ENCODE measurements at regions not wholly inside any gene's neighbourhood (a gene's known extent, or its start where the extent isn't known, plus 50 kb on each side); places are given as distances from the start of the nearest gene placed in this dataset.
A peak's percentile ranks its signal among the peaks of the same experiment; 100 is the strongest.

DNA sequence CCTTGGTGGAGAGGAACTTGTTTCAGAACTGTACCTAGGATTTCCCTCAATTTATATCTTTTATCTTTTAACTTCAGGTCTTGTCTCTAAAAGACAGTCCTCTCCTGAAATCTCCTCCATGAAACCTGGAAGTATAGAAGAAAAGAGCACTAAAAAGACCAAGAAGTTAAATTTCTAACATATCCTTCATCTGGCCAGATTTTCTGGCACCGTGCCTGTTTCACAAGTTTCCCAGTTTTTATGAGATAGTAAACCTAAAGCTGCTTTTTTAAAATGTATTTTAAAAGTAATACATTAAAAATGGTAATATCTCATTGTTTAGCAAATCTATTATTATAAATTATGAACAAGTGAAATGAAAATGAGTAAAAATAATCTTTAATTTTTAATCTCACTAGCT, 348.3 kb upstream of the RSPO3 start:
- H3K4me3 ChIP-seq (ENCODE audit: insufficient read depth, low read depth, low read length) = no peak overlapping the region
- H3K27ac Mint-ChIP-seq (ENCODE audit: unreplicated experiment) = no peak overlapping the region
- H3K79me2 ChIP-seq (ENCODE audit: insufficient read depth, low read length) = no peaks in the 10 kb centered on the region
- peaks cover 17% of the 10 kb centered on the region for H3K4me1 Mint-ChIP-seq (ENCODE audit: low read depth, unreplicated experiment)
- H3K27me3 ChIP-seq (ENCODE audit: insufficient read depth, low read length) = no peaks in the 10 kb centered on the region
- H3K9me3 Mint-ChIP-seq (ENCODE audit: unreplicated experiment) = no peaks in the 10 kb centered on the region
- TF ChIP-seq EZH2 (IDR thresholded peaks at IDR 0.05; ENCODE audit: insufficient read depth, low read length) = no peak
- TF ChIP-seq, protein P1, sequence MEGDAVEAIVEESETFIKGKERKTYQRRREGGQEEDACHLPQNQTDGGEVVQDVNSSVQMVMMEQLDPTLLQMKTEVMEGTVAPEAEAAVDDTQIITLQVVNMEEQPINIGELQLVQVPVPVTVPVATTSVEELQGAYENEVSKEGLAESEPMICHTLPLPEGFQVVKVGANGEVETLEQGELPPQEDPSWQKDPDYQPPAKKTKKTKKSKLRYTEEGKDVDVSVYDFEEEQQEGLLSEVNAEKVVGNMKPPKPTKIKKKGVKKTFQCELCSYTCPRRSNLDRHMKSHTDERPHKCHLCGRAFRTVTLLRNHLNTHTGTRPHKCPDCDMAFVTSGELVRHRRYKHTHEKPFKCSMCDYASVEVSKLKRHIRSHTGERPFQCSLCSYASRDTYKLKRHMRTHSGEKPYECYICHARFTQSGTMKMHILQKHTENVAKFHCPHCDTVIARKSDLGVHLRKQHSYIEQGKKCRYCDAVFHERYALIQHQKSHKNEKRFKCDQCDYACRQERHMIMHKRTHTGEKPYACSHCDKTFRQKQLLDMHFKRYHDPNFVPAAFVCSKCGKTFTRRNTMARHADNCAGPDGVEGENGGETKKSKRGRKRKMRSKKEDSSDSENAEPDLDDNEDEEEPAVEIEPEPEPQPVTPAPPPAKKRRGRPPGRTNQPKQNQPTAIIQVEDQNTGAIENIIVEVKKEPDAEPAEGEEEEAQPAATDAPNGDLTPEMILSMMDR (IDR thresholded peaks at IDR 0.05; ENCODE audit: insufficient read depth, low read depth, low read length) = no peak
- no peak overlapping the region for H3K9ac ChIP-seq (ENCODE audit: low read length)
- no peaks in the 10 kb centered on the region for H3K36me3 ChIP-seq (ENCODE audit: insufficient read depth, low read length)
- no peaks in the 10 kb centered on the region for H4K20me1 ChIP-seq (ENCODE audit: insufficient read depth, low read length)
- H3K4me3 Mint-ChIP-seq (ENCODE audit: unreplicated experiment) = no peak overlapping the region
- no peak overlapping the region for H3K27ac ChIP-seq (ENCODE audit: low read depth, low read length)
- FAIRE-seq (no peak), DNase-seq (ENCODE audit: low read depth) (no peak)
- H3K9me3 ChIP-seq (ENCODE audit: insufficient read depth, low read depth, low read length) = no peaks in the 10 kb centered on the region
- no peak overlapping the region for H3K4me2 ChIP-seq (ENCODE audit: low read length)
- no peaks in the 10 kb centered on the region for H3K36me3 Mint-ChIP-seq (ENCODE audit: low read depth, unreplicated experiment)
- H3K27me3 Mint-ChIP-seq (ENCODE audit: low read depth, unreplicated experiment) = no peaks in the 10 kb centered on the region
- no peaks in the 10 kb centered on the region for H3K4me1 ChIP-seq (ENCODE audit: insufficient read depth, low read length)
- no peak overlapping the region for H2AFZ ChIP-seq (ENCODE audit: low read depth, low read length)

DNA sequence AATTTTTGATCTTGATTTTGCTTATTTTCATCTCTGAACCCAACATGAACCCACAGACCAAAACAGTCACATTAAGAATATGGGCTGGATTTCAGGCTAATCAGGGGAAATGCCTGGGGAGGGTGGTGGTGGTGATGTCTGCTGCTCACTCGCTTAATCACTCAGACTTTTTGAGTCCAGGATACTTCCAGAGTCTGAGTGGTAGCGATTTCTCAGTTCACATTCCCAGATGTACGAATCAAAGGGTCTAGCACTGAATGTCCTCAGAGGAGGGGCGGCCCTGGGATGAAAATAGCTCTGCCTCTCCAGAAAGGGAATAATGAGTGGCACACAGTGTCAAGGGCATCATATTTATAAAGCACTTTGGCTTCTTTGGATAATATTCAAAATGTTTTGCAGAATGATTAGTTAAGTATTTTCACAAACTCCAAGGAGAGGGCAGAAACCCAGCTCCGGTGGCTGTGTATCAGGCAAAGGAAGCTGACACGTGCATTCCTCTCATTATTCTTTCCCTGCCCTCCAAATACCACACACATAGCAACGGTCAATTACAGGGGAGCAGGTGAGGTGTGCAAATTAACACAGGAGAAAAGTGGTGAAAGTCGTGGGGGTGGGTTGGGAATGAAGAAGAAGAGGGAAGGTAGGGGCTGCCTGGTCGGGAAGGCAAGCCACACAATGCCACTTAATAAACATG, 345.2 kb upstream of the RSPO3 start:
- Histone ChIP-seq H3K9me3 (ENCODE audit: insufficient read depth, low read depth, low read length) (no peaks in the 10 kb centered on the region), H3K4me2 (ENCODE audit: low read length) (peak overlapping the region; percentile 60), H3K9ac (ENCODE audit: low read length) (no peak overlapping the region), H3K4me3 (ENCODE audit: insufficient read depth, low read depth, low read length) (no peak overlapping the region), H2AFZ (ENCODE audit: low read depth, low read length) (peak overlapping the region; percentile 30), H3K36me3 (ENCODE audit: insufficient read depth, low read length) (no peaks in the 10 kb centered on the region), H4K20me1 (ENCODE audit: insufficient read depth, low read length) (no peaks in the 10 kb centered on the region), H3K27me3 (ENCODE audit: insufficient read depth, low read length) (no peaks in the 10 kb centered on the region), H3K79me2 (ENCODE audit: insufficient read depth, low read length) (no peaks in the 10 kb centered on the region), H3K4me1 (ENCODE audit: insufficient read depth, low read length) (no peaks in the 10 kb centered on the region), H3K27ac (ENCODE audit: low read depth, low read length) (no peak overlapping the region)
- DNase-seq (ENCODE audit: low read depth) = peak; percentile 54
- FAIRE-seq = no peak
- Mint-ChIP-seq H3K9me3 (ENCODE audit: unreplicated experiment) (no peaks in the 10 kb centered on the region), H3K27me3 (ENCODE audit: low read depth, unreplicated experiment) (no peaks in the 10 kb centered on the region), H3K4me1 (ENCODE audit: low read depth, unreplicated experiment) (peaks cover 14% of the 10 kb centered on the region), H3K36me3 (ENCODE audit: low read depth, unreplicated experiment) (no peaks in the 10 kb centered on the region), H3K4me3 (ENCODE audit: unreplicated experiment) (peak overlapping the region; percentile 22), H3K27ac (ENCODE audit: unreplicated experiment) (peak overlapping the region; percentile 91)
- no peak for TF ChIP-seq EZH2 (IDR thresholded peaks at IDR 0.05; ENCODE audit: insufficient read depth, low read length)
- TF ChIP-seq, protein P1 (IDR thresholded peaks at IDR 0.05; ENCODE audit: insufficient read depth, low read depth, low read length) = no peak

DNA sequence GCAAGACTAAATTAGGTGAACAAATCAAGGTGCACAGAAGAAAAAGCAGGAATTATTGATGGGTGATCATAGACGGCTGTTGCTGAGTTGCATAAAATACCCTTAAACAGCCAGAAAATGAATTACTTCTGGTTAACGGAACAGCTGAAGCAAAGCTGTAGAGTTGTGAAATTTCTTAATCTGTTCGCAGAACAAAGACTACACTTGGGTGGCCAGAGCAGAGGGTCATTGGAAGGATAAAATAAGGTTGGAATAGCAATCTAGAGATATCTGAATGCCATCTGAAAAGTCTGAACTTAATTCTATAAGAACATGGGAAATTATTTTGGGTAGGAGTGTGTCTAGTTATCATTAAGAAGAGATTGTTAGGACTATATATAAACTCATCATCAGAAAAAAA, 339.1 kb upstream of the RSPO3 start:
- TF ChIP-seq, protein P1 (IDR thresholded peaks at IDR 0.05; ENCODE audit: insufficient read depth, low read depth, low read length) = no peak
- no peak for TF ChIP-seq EZH2 (IDR thresholded peaks at IDR 0.05; ENCODE audit: insufficient read depth, low read length)
- no peaks in the 10 kb centered on the region for H4K20me1 ChIP-seq (ENCODE audit: insufficient read depth, low read length)
- H3K4me3 ChIP-seq (ENCODE audit: insufficient read depth, low read depth, low read length) = no peak overlapping the region
- Mint-ChIP-seq H3K27me3 (ENCODE audit: low read depth, unreplicated experiment) (peaks cover 1% of the 10 kb centered on the region), H3K4me1 (ENCODE audit: low read depth, unreplicated experiment) (no peaks in the 10 kb centered on the region), H3K27ac (ENCODE audit: unreplicated experiment) (no peak overlapping the region), H3K36me3 (ENCODE audit: low read depth, unreplicated experiment) (no peaks in the 10 kb centered on the region), H3K4me3 (ENCODE audit: unreplicated experiment) (no peak overlapping the region), H3K9me3 (ENCODE audit: unreplicated experiment) (no peaks in the 10 kb centered on the region)
- H2AFZ ChIP-seq (ENCODE audit: low read depth, low read length) = no peak overlapping the region
- H3K36me3 ChIP-seq (ENCODE audit: insufficient read depth, low read length) = no peaks in the 10 kb centered on the region
- DNase-seq (ENCODE audit: low read depth) (no peak), FAIRE-seq (no peak)
- H3K4me2 ChIP-seq (ENCODE audit: low read length) = no peak overlapping the region
- no peak overlapping the region for H3K27ac ChIP-seq (ENCODE audit: low read depth, low read length)
- H3K79me2 ChIP-seq (ENCODE audit: insufficient read depth, low read length) = no peaks in the 10 kb centered on the region
- no peaks in the 10 kb centered on the region for H3K9me3 ChIP-seq (ENCODE audit: insufficient read depth, low read depth, low read length)
- H3K4me1 ChIP-seq (ENCODE audit: insufficient read depth, low read length) = no peaks in the 10 kb centered on the region
- H3K9ac ChIP-seq (ENCODE audit: low read length) = no peak overlapping the region
- no peaks in the 10 kb centered on the region for H3K27me3 ChIP-seq (ENCODE audit: insufficient read depth, low read length)
